Sigmoid colon (tissue), 6 donors: ENCODE measurements at regions not wholly inside any gene's neighbourhood (a gene's known extent, or its start where the extent isn't known, plus 50 kb on each side); places are given as distances from the start of the nearest gene placed in this dataset.

Experiments
- DNase-seq: peaks from one replicate; pipeline ENCODE4 v3.0.0-alpha.2; 2019
- H3K27ac ChIP-seq, 4 donors: fragments of 200-600 bp; sonication (generic); one replicate each; pipeline ENCODE4 v1.5.1; 2016 to 2019; ENCODE audit warnings: mild to moderate bottlenecking in 1 of 4
- H3K27me3 ChIP-seq, 3 donors: fragments of 200-600 bp; sonication (generic); one replicate each; pipeline ENCODE4 v1.5.1; 2019; ENCODE audit warnings: mild to moderate bottlenecking in 1 of 3
- H3K36me3 ChIP-seq, 4 donors: fragments of 200-600 bp; sonication (generic); one replicate each; pipeline ENCODE4 v1.5.1; 2016 to 2019
- H3K4me1 ChIP-seq, 4 donors: fragments of 200-600 bp; sonication (generic); one replicate each; pipeline ENCODE4 v1.5.1; 2017 to 2019
- H3K4me3 ChIP-seq, 4 donors: fragments of 200-600 bp; sonication (generic); one replicate each; pipeline ENCODE4 v1.5.1; 2017 to 2019; ENCODE audit warnings: mild to moderate bottlenecking in 2 of 4, moderate library complexity in 1 of 4
- H3K9me3 ChIP-seq, 4 donors: fragments of 200-600 bp in 3 of 4; sonication (generic) in 3 of 4; one replicate each; pipeline versions ENCODE4 v1.5.1 to v1.6.1; 2013 to 2019
- CTCF ChIP-seq, 4 experiments: fragments of 450-650 bp in 3 of 4; fragments of 200-600 bp in 1 of 4; IDR thresholded peaks; one replicate each; pipeline ENCODE4 v1.5.1; 2016 to 2019; ENCODE audit warnings: antibody characterized with exemption in 4 of 4, mild to moderate bottlenecking in 3 of 4, moderate library complexity in 2 of 4
- EP300 ChIP-seq, 4 donors: sonication (generic); formaldehyde crosslinking; IDR thresholded peaks; one replicate each; pipeline ENCODE4 v1.6.1; 2017; ENCODE audit warnings: antibody characterized with exemption in 4 of 4
- POLR2A ChIP-seq, 2 donors: fragments of 450-650 bp; IDR thresholded peaks; one replicate each; pipeline ENCODE4 v1.6.1; 2016; ENCODE audit warnings: antibody characterized with exemption in 2 of 2, mild to moderate bottlenecking in 2 of 2, moderate library complexity in 2 of 2
- POLR2AphosphoS5 ChIP-seq, 4 donors: sonication (generic); formaldehyde crosslinking; IDR thresholded peaks; one replicate each; pipeline ENCODE4 v1.6.1; 2017; ENCODE audit warnings: antibody characterized with exemption in 4 of 4
- WGBS, 2 donors: extraction: QIAGEN DNeasy Blood & Tissue Kit; methylation state at CpG; one replicate each; pipeline ENCODE4 v1.1.7; 2013; 5-methylcytosine and 5-hydroxymethylcytosine counted together
- intact Hi-C: fragments of 100-400 bp; cut with DNase I; formaldehyde crosslinking; loops from one replicate; pipeline ENCODE4 v1.15.1; 2023
- donor health status: healthy with polysubstance abuse.
- donor health status: healthy.

- WGBS, 2 donors: 65 to 81% methylated on average over 3 of the region's 3 CpGs
- Histone ChIP-seq H3K9me3 (no peaks in the 10 kb centered on the region), H3K4me1 (no peaks in the 10 kb centered on the region), H3K4me3 (no peak overlapping the region), H3K36me3 (no peaks in the 10 kb centered on the region), H3K27me3 (peaks cover 0 to 7% (median 3%) of the 10 kb centered on the region in 3 donors), H3K27ac (no peak overlapping the region)
- TF ChIP-seq POLR2AphosphoS5 (IDR thresholded peaks at IDR 0.05) (no peak), POLR2A (IDR thresholded peaks at IDR 0.05) (no peak), CTCF (IDR thresholded peaks at IDR 0.05) (no peak), EP300 (IDR thresholded peaks at IDR 0.05) (no peak)
- intact Hi-C loops: no loop called here
- DNase-seq: no peak
Observed at GRCh38 chr16:87221633-87222032, 95.6 kb downstream of the C16orf95 start.

- Histone ChIP-seq H3K36me3 (no peaks in the 10 kb centered on the region), H3K9me3 (no peaks in the 10 kb centered on the region), H3K27ac (no peak overlapping the region), H3K27me3 (peaks cover 0 to under 1% (median 0%) of the 10 kb centered on the region in 3 donors), H3K4me3 (no peak overlapping the region), H3K4me1 (no peaks in the 10 kb centered on the region)
- WGBS, 2 donors: 92 to 100% methylated on average over 1 of the region's 1 CpG
- TF ChIP-seq POLR2AphosphoS5 (IDR thresholded peaks at IDR 0.05) (no peak), EP300 (IDR thresholded peaks at IDR 0.05) (no peak), POLR2A (IDR thresholded peaks at IDR 0.05) (no peak), CTCF (IDR thresholded peaks at IDR 0.05) (no peak)
- no peak for DNase-seq
- intact Hi-C loops: no loop called here
Observed at GRCh38 chr16:87222335-87222734, 94.9 kb downstream of the C16orf95 start.

GRCh38 chr16:87223656-87224248, 93.4 kb downstream of the C16orf95 start:
- H3K27ac ChIP-seq: no peak overlapping the region
- WGBS, 2 donors: 67 to 88% methylated on average over 3 of the region's 3 CpGs
- H3K9me3 ChIP-seq: no peaks in the 10 kb centered on the region
- no peaks in the 10 kb centered on the region for H3K36me3 ChIP-seq
- DNase-seq: no peak
- no peaks in the 10 kb centered on the region for H3K27me3 ChIP-seq
- intact Hi-C loops: no loop called here
- TF ChIP-seq POLR2A (IDR thresholded peaks at IDR 0.05): no peak
- TF ChIP-seq POLR2AphosphoS5 (IDR thresholded peaks at IDR 0.05): no peak
- no peak for TF ChIP-seq CTCF (IDR thresholded peaks at IDR 0.05)
- TF ChIP-seq EP300 (IDR thresholded peaks at IDR 0.05): no peak
- no peak overlapping the region for H3K4me3 ChIP-seq
- H3K4me1 ChIP-seq: no peaks in the 10 kb centered on the region

- Histone ChIP-seq H3K4me1 (no peaks in the 10 kb centered on the region), H3K27me3 (no peaks in the 10 kb centered on the region), H3K9me3 (peaks cover 0 to under 1% (median 0%) of the 10 kb centered on the region in 4 donors), H3K4me3 (no peak overlapping the region), H3K36me3 (no peaks in the 10 kb centered on the region), H3K27ac (peak overlapping the region in 3 of 4 donors; percentile 63 to 68 (median 66))
- intact Hi-C loops: no loop called here
- TF ChIP-seq POLR2A (IDR thresholded peaks at IDR 0.05) (no peak), POLR2AphosphoS5 (IDR thresholded peaks at IDR 0.05) (no peak), CTCF (IDR thresholded peaks at IDR 0.05) (no peak), EP300 (IDR thresholded peaks at IDR 0.05) (no peak)
- no peak for DNase-seq
Observed at GRCh38 chr16:87226926-87227295, 90.3 kb downstream of the C16orf95 start.
